DMS53 treated with DMSO at 0.1 percent for 48 hours (cell line): ENCODE measurements at regions not wholly inside any gene's neighbourhood (a gene's known extent, or its start where the extent isn't known, plus 50 kb on each side); places are given as distances from the start of the nearest gene placed in this dataset.

Experiments
- DNase-seq: peaks from one replicate; lab custom pipeline; 2025; ENCODE audit not compliant: unreplicated experiment; lab: John Stamatoyannopoulos, UW

- DNase-seq: no peak
Measured at GRCh38 chr9:129390541-129390940, 212.5 kb upstream of the IER5L start.

GRCh38 chr9:129387822-129388221 lies 209.8 kb upstream of the IER5L start:
- no peak for DNase-seq

DNA sequence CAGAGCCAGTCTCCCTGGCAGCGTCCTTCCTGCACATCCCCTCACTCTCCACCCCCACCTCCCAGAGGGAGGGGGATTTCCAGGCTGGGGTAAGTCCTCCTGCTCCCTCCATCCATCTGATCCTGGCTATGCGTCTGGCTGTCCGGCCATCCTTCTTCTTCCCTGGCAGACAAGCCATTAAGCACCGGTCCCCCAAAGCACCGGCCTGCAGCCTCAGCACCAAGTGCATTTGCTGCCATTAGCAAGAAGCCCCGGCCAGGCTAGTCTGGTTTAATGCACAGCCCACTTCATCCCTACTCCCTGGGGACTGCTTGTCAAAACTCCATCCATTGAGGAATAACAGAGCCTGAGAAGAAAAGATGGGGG lies 208.7 kb upstream of the IER5L start:
- no peak for DNase-seq

DNA sequence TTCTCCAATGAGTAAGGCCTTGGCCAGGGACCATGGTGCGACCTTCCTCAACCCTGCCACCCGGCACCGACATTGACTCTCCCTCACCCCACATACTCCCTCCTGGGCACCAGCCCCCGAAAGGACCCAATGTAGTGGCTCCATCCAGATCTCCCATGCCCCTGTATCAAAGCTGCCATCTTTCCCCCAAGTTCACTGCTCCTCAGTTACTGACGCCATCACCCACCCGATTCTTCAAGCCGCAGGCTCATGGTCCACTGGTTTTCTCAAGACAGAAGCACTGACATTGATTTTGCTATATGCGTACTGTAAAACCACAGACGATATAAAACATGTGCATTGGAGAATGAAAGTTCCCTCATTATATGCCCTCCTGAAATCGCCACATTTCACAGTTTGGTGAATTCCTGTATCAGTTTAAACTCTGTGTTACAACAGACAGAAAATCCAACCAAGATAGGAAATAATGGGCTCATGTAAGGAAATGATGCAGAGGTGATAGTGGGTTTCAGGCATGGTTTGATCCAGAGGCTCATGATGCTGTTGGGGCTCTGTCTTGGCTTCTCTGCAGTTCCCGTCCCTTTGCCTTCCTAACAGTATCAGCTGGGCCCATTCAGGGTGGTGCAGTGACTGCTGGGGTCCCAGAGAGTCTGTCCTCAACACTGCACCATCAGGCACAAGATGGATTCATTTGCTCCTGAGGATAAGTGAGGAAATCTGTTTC lies 207.3 kb upstream of the IER5L start:
- DNase-seq: no peak

DNA sequence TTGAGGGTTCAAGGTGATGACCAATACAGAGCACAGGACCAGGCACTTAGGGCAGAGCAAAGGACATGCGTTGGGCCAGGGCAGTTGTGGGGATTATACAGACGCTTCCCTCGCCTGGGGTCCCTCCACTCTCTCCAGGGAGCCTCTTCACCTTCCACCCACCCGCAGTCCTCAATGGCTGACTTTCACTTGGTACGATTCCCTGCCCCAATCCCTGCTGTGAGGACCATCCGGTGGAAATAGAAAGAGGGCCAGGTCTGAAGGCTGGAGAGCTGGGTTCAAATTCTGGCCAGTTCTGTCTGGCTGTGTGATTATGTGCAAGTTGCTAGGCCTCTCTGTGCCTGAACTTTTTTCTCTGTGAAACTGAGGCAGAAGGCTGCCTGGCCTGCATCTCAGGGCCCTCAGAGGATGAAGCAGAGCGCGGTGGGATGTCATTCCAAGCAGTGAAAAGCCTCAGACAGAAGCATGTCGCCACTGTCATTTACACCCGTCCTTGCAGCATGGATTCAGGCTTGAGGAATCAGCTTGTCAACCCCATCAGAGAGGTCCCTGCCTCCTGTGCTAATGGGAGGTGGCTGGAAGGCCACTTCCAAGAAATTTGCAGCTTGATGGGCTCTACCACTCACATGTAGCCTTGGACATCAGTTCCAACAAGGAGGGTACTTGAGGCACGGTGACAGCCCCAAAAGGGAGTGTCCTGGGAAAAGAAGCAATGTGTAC lies 206.6 kb upstream of the IER5L start:
- DNase-seq: no peak

- peak; percentile 47 for DNase-seq
Measured at GRCh38 chr9:129383561-129384490, 205.8 kb upstream of the IER5L start.

DNA sequence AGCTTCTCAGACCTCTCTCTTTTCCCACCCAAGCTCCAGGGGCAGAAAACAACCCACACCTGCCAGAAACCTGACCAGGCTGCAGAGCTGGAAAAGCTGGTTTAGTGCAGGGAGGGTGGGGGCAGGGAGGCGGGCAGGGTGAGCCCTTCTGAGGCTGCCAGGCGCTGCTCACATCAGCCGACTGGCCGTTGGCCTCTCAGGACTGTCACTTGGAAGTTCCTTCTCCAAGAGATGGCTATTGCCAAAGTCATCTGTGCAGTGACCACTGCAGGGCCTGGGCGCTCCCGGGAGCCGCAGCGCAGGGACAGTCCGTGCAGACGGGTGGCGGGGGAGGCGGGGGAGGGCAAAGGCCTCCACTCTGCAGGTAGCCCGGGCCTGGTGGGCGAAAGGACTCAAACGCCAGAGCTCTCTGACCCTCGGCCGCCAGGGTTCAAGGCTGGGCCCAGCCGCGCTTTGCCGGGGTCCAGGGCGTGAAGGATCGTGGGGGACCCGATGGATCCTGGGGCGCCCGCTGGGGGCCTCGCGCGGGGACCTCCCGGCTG lies 205.0 kb upstream of the IER5L start:
- DNase-seq: peak; percentile 75

DNA sequence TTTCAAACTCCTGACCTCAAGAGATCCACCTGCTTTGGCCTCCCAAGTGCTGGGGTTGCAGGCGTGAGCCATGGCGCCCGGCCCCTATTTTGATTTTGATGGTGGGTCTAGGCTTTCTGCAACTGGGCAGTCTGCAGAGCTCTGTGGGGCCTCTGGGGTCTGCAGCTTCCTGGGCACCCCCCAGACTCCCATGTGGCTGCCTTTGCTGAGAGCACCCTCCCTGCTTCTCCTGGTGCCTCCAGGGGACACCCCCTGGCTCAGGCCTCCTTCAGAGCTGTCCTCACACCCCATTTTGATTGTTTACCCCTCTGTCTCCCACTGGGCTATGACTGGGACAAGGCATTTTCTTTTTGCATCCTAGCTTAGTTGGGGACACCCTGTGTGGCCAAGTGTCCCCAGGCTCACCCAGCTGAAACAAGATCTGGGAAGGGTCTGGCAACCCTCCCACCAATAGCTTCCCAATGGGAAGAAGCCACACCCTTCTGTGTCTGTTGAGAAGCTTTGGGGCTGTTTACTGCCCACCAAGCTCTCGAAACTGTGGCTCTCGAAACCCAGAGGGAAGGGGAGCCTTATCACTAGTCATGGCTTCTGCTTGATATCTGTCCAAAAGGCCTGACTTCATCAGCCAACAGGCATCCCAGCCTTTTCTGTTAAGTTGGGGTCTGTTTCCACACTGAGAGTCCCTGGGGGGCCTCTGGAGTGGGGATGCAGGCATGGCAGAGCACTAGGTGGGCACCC lies 204.4 kb upstream of the IER5L start:
- DNase-seq: peak; percentile 57

DNA sequence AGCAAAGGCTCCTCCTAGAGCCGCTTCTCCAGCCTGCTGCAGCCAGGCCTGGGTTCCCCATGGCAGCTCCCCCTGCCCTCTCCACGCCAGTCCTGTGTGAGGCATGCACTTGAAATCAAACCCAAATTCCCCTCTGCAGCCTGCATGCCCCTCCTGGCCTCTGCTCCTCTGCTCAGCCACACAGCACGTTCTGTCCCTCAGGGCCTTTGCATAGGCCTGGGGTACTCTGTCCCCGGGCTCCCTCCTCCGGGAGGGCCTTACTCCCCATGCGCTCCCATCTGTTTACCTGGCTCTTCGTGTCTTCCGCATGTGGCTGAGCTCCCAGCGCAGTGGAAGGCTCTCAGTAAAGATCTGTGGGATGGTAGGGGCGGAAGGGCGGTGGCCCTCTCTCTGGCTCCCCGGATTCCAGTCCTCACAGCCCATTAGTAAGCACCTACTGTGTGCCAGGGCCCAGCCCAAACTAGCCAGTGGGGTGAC lies 203.5 kb upstream of the IER5L start:
- DNase-seq: no peak

DNA sequence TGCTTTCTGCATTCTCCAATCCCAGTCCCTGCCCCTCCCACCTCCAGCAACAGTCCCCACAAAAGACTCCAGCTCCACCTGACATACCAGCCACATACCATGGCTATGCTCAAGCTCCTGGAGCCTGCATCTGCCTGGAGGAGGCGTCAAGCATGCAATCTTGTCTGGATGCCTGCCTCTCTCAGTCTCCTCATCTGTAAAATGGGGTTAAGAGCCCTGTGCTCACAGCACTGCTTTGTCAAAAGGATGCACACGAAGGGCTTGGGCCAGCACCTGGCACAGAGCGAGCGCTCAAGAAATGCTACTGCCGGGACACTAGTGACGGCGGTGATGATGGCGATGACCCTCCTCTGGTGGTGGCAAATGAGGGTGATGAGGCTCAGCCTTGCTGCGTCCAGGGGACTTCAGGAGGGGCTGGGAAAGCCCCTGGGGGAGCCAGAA lies 202.9 kb upstream of the IER5L start:
- no peak for DNase-seq

DNA sequence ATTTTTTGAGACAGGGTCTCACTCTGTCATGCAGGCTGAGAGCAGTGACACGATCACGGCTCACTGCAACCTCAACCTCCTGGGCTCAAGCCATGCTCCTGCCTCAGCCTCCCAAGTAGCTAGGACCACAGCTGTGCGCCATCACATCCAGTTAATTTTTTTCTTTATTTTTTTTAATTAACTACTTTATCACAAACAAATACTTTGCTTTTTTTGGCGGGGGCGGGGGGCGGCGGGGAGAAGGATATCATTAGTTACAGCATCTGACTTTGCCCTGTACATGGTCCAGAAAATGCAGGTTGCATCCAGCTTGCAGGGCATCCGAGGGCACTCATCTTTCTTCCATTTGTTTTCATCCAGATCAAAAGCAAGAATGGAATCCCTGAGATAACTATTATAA lies 201.8 kb upstream of the IER5L start:
- no peak for DNase-seq

GRCh38 chr9:129379181-129379836 lies 201.2 kb upstream of the IER5L start:
- no peak for DNase-seq

DNA sequence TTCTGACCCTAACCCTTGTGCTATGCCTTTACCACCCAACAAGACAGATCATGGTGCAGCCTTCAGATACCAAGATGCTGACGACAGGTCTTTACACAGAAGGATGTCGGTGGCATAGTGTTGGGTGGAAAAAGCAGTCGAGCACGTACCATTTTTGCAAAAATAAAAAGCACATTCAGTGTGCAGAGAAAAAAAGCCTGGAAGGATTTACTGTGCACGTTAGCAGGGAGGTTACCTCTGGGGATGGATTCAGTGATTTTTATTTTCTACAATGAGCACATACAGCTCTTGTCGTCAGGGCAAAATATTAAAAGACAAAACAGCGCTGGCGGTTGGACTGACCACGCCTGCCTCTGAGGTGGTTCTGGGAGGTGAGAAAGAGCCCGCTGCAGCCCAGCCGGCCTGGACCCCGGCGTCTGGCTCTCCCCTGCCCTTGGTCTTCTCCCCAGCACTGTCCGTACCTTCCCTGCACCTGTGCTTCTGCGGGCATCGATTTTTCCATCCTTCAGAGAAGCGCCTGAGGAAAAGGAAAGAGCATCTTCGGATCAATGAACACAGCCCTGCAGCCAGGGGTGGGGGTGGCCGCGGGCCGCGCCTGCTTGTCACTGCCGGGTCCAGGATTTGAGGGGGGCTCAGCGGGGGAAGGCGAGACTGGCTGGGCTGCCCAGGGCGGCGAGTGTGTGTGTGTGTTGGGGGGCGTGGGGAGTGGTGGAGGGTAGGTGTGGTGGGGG lies 200.0 kb upstream of the IER5L start:
- DNase-seq: no peak

DNA sequence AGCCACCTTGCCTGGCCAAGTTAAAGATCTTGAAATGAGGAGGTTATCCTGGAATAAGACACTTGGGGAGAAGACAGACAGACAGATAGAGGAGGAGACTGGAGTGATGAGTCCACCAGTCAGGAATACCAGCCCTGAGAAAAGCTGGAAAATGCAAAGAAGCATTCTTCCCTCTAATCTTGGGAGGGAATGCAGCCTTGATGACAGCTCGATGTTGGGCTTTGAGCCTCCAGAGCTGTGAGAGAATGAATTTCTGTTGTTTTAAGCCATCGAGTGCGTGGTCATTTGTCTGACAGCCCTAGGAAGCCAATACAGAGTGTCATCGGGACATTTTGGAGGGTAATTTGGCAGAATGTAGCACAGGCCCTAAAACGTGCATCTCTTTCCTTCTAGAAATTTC lies 199.1 kb upstream of the IER5L start:
- no peak for DNase-seq

DNA sequence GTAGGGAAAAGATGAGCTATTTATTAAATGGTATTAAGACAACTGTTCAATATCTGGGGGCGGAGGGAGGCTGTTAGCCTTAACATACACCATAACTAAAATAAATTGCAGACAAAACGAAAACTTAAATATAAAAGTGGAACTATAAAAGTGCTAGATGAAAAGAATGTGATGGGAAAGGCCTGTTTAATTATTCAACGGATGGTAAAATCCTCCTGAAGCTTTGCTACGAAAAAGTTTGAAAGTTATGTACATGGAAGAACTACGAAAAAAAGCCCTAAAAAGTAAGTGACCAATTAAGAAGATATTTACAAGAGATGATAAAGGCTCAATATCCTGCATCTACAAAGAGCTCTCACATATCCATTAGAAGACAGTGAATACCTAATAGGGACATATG lies 197.8 kb upstream of the IER5L start:
- no peak for DNase-seq

- no peak for DNase-seq
Measured at GRCh38 chr9:129374651-129375050, 196.6 kb upstream of the IER5L start.

DNA sequence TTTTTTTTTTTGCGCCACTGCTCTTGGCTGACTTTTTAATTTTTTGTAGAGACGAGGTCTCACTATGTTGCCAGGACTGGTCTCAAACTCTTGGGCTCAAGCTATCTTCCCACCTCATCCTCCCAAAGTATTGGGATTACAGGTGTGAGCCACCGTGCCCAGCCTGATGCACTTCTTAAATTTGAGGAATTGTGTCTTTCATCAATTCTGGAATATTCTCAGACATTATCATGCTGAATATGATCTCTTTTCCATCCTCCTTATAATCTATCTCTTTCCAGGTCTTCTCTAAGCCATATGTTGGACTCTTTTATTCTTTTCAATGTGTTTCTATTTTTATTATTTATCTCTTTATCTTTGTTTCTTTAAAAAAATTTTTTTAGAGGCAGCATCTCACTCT lies 196.2 kb upstream of the IER5L start:
- DNase-seq: no peak

GRCh38 chr9:129373361-129373760 lies 195.3 kb upstream of the IER5L start:
- no peak for DNase-seq

GRCh38 chr9:129370770-129371169 lies 192.7 kb upstream of the IER5L start:
- no peak for DNase-seq
